Stimulated activated CD8-positive, alpha-beta memory T cell treated with anti-CD3 and anti-CD28 coated beads, Interleukin-4, amount 100 ng/mL, for 48 hours (primary cell): ENCODE measurements at regions not wholly inside any gene's neighbourhood (a gene's known extent, or its start where the extent isn't known, plus 50 kb on each side); places are given as distances from the start of the nearest gene placed in this dataset.
"Not testable (repeated sequence)": the region's sequence is repeated elsewhere in the genome, so short reads cannot be mapped to it uniquely, and the experiment has no call there.

Experiments used
- DNase-seq: peaks from one replicate; pipeline ENCODE4 v3.0.0-alpha.2; 2020

GRCh38 chrX:40224658-40225057, 126.9 kb upstream of the BCOR start:
- no peak for DNase-seq

- not testable (repeated sequence) for DNase-seq
Observed at GRCh38 chrX:40222612-40223011, 124.9 kb upstream of the BCOR start.

GRCh38 chrX:40213092-40213491, 115.3 kb upstream of the BCOR start:
- DNase-seq, result no peak

GRCh38 chrX:40209951-40210617, 112.3 kb upstream of the BCOR start:
- DNase-seq, result no peak

- DNase-seq, result peak; percentile 52
Observed at GRCh38 chrX:40207626-40208025, 109.9 kb upstream of the BCOR start.

- no peak for DNase-seq
Observed at GRCh38 chrX:40205471-40205870, 107.7 kb upstream of the BCOR start.

GRCh38 chrX:40202456-40202855, 104.7 kb upstream of the BCOR start:
- DNase-seq, result no peak

- DNase-seq, result no peak
Observed at GRCh38 chrX:40201329-40201885, 103.6 kb upstream of the BCOR start.

- no peak for DNase-seq
Observed at GRCh38 chrX:40199704-40200103, 101.9 kb upstream of the BCOR start.

- DNase-seq, result no peak
Observed at GRCh38 chrX:40197071-40197470, 99.3 kb upstream of the BCOR start.

- no peak for DNase-seq
Observed at GRCh38 chrX:40195368-40195767, 97.6 kb upstream of the BCOR start.

- DNase-seq, result no peak
Observed at GRCh38 chrX:40192196-40192595, 94.4 kb upstream of the BCOR start.

- DNase-seq, result no peak
Observed at GRCh38 chrX:40189637-40190036, 91.9 kb upstream of the BCOR start.

- no peak for DNase-seq
Observed at GRCh38 chrX:40188573-40189417, 91.0 kb upstream of the BCOR start.

GRCh38 chrX:40184968-40185367, 87.2 kb upstream of the BCOR start:
- no peak for DNase-seq

GRCh38 chrX:40182615-40183014, 84.9 kb upstream of the BCOR start:
- DNase-seq, result no peak

- DNase-seq, result no peak
Observed at GRCh38 chrX:40182095-40182494, 84.3 kb upstream of the BCOR start.

GRCh38 chrX:40179283-40179682, 81.5 kb upstream of the BCOR start:
- no peak for DNase-seq

- no peak for DNase-seq
Observed at GRCh38 chrX:40177942-40178715, 80.4 kb upstream of the BCOR start.

GRCh38 chrX:40177489-40177888, 79.7 kb upstream of the BCOR start:
- DNase-seq, result no peak

- DNase-seq, result no peak
Observed at GRCh38 chrX:40177117-40177430, 79.3 kb upstream of the BCOR start.

- DNase-seq, result peak; percentile 79
Observed at GRCh38 chrX:40176351-40177116, 78.8 kb upstream of the BCOR start.
